ENCODE measurements at regions not wholly inside any gene's neighbourhood (a gene's known extent, or its start where the extent isn't known, plus 50 kb on each side); places are given as distances from the start of the nearest gene placed in this dataset.
A peak's percentile ranks its signal among the peaks of the same experiment; 100 is the strongest.
"Not testable (repeated sequence)": the region's sequence is repeated elsewhere in the genome, so short reads cannot be mapped to it uniquely, and the experiment has no call there.

GRCh38 chr2:53183581-53183980 is 584.0 kb upstream of the CHAC2 start:
- DNase-seq: no peak
- intact Hi-C loops (cut with DNase I): no loop called here

- intact Hi-C loops (cut with DNase I): no loop called here
- DNase-seq: peak in 1 of 42 donors; percentile 7
These were observed 585.0 kb upstream of the CHAC2 start for GRCh38 chr2:53182601-53183000.

GRCh38 chr2:53181759-53182158 is 585.8 kb upstream of the CHAC2 start:
- intact Hi-C loops (cut with DNase I): no loop called here
- DNase-seq: no peak

- no peak for DNase-seq
- intact Hi-C loops (cut with DNase I): no loop called here
These were observed 590.3 kb upstream of the CHAC2 start for GRCh38 chr2:53177327-53177726.

- DNase-seq: no peak
- intact Hi-C loops (cut with DNase I): no loop called here
These were observed 593.1 kb upstream of the CHAC2 start for GRCh38 chr2:53174539-53174938.

GRCh38 chr2:53173698-53174455 is 593.7 kb upstream of the CHAC2 start:
- intact Hi-C loops (cut with DNase I): no loop called here
- no peak for DNase-seq

GRCh38 chr2:53173091-53173490 is 594.5 kb upstream of the CHAC2 start:
- DNase-seq: no peak
- intact Hi-C loops (cut with DNase I): no loop called here

- intact Hi-C loops (cut with DNase I): no loop called here
- no peak for DNase-seq
These were observed 597.1 kb upstream of the CHAC2 start for GRCh38 chr2:53170466-53170865.

GRCh38 chr2:53167227-53167626 is 600.4 kb upstream of the CHAC2 start:
- intact Hi-C loops (cut with DNase I): no loop called here

DNA sequence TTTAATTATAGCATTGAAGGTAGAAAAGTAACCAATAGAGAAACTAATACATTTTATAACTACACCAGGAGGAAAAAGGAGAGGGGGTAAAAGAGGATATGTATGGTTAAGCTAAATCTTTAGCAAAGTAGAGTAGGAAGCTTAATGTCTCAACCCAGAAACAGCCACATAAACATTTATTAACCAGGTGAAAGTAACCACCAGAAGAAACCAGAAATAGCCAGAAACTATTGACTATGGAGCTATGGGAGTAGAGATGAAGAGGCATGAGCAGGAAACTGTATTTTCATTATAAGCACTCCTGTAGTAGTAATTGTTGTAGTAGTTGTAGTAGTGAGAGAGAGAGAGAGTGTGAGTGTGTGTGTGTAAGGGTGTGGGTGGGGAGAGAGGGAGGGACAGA is 617.5 kb upstream of the CHAC2 start:
- no peak for DNase-seq
- intact Hi-C loops (cut with DNase I): no loop called here

More at GRCh38 chr2:53167227-53167626, 600.4 kb upstream of the CHAC2 start:
- DNase-seq: no peak

GRCh38 chr2:53148221-53148620 is 619.4 kb upstream of the CHAC2 start:
- no peak for DNase-seq
- intact Hi-C loops (cut with DNase I): no loop called here

GRCh38 chr2:53131416-53131815 is 636.2 kb upstream of the CHAC2 start:
- intact Hi-C loops (cut with DNase I): no loop called here
- no peak for DNase-seq

- intact Hi-C loops (cut with DNase I): no loop called here
- peak in 7 of 42 donors; percentile 2 to 59 (median 3) for DNase-seq
These were observed 637.1 kb upstream of the CHAC2 start for GRCh38 chr2:53130441-53130943.

DNA sequence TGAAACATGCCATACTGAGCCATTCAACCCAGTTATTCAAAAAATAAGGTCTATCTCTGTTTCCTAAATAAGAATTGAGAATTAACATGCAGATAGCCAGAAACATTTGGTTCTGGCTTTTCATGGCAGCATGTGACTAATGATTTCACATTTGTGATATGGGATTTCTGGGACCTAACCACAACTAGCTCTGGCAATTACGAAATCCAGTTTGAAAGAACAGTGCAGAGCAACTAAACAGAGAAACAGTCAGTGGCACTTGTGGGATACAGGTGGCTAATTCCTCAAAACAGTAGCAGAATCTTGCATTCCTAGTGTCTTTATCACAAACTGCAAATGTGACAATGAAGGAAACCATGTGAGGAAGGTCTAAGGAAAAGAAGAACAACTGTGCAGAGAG is 637.8 kb upstream of the CHAC2 start:
- intact Hi-C loops (cut with DNase I): no loop called here
- DNase-seq: no peak

DNA sequence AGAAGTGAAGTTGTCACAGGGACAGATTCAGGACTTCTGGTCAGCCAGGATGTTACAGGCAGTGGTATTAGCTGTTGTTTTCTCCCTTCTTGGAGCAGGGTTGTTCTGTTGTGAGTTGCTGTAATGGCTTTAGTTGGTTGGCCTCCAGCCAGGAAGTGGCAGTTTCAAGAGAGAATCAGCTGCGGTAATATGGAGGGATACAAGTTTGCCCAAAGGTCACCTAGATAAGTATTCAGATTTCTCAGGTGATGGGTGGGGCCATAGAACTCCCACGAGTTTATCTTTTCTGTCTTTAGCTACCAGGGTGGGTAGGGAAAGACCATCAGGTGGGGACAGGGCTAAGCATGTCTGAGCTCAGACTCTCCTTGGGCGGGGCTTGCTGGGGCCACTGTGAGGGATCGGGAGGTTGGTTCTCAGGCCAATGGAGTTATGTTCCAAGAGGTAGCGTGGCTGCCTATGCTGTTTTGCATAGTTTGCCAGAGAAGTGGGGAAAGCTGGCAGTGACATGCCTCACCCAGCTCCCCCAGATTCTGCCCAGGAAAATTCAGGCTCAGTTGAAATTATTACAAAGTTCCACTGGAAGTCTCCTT is 640.4 kb upstream of the CHAC2 start:
- no peak for DNase-seq
- intact Hi-C loops (cut with DNase I): no loop called here

- intact Hi-C loops (cut with DNase I): no loop called here
- no peak for DNase-seq
These were observed 652.6 kb upstream of the CHAC2 start for GRCh38 chr2:53114991-53115390.

GRCh38 chr2:53114582-53114981 is 653.0 kb upstream of the CHAC2 start:
- no peak for DNase-seq
- intact Hi-C loops (cut with DNase I): no loop called here

- DNase-seq; intact Hi-C loops (cut with DNase I): not testable (repeated sequence)
These were observed 655.2 kb upstream of the CHAC2 start for GRCh38 chr2:53112408-53112807.

DNA sequence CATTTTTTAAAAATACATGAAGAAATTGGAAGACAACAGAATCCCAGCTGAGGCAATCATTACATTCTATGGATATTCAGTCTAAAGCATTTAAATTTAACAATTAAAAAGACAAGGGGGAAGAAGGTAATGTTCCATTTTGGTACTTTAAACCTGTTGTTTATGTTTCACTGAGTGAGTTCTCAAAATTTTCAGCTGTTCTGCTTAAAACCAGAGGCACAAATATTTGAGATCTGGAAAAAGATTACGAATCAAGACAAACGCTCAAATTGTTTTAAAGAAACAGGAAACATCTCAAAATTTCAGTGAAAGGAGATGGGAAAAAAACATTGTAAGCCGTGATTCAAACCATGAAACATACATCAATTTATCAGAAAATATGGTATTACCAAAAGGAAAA is 656.2 kb upstream of the CHAC2 start:
- DNase-seq: no peak
- intact Hi-C loops (cut with DNase I): no loop called here

DNA sequence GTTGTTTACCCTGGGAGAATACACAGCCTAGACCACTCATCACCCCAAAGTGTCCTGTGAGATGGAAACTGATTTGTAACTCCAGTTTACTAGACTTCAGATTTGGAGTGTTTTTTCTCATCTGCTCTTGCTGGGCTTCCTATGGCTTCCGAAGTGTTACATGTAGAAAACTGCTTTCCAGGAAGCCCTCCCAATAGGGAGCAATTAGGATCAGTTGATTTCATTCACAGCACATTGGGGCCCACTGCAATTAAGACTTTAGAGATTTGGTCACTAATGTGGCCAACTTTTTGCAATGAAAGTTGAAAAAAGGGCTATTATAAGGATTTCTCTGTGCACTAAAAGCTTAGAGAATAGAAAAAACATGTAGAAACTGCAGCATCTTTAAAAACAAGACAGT is 656.6 kb upstream of the CHAC2 start:
- intact Hi-C loops (cut with DNase I): no loop called here
- DNase-seq: no peak

- intact Hi-C loops (cut with DNase I): no loop called here
- DNase-seq: no peak
These were observed 659.4 kb upstream of the CHAC2 start for GRCh38 chr2:53108246-53108645.
